HL-60/S4 (cell line): ENCODE measurements at regions not wholly inside any gene's neighbourhood (a gene's known extent, or its start where the extent isn't known, plus 50 kb on each side); places are given as distances from the start of the nearest gene placed in this dataset.

Source experiments
- in situ Hi-C: fragments of 300-500 bp; cut with MboI; formaldehyde crosslinking; loops from 2 replicates; pipeline ENCODE4 v1.14.3; 2022; ENCODE audit warnings: low sequenced_read_pairs

GRCh38 chr5:53323943-53324642 is 156.3 kb upstream of the FST start:
- in situ Hi-C loops, result no loop called here

DNA sequence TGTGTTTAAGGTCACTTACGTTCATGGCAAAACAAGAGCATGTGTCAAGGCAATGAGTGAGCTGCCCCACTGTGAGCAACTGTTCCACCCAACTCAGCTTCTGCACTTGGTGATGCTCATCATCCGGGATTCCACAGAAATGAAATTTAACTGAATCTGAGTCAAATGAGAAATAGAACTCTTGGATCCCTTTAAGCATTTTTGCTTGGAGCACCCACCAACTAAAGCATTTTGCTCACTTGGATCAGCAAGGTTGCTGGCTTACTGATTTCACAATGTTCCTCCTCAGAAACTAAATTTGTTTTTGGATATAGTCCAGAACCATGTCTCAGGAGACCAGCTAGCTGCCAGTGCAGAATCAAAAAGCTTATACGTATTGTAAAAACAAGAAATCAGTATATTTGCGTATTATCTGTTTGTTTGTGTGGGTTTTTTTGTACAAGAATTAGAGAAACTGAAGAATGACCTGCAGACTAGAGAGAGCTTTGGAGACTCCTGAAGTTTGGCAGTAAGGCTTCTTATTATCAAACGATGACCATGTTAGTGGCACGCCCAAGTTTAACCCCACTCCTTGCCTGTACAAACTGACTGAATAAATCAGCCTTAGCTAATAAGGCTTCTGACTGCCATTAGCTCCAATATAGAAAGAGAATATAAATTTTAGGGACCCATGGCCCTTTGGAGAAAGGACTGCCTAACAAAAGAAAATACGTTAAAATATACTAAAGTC is 153.8 kb upstream of the FST start:
- in situ Hi-C loops, result no loop called here

GRCh38 chr5:53327811-53328334 is 152.6 kb upstream of the FST start:
- in situ Hi-C loops, result no loop called here

DNA sequence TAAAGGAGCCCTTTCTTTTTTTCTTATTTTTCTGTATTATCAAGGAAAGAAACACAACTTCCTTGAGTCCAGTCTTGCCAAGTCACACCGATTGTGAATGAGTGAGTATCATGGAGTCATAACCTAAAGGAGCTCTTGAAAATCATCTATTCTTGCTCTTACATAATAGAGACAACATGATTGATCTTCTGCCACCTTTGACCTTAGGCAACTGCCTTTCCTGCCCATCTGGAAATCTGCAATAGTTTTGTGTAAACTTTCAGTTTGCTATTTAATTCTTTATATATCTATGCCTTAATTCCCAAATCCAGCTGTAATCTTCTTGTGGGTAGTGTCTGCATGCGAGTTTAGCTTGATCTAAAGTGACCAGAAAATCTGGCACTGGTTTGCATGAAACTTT is 149.9 kb upstream of the FST start:
- in situ Hi-C loops, result no loop called here

- in situ Hi-C loops, result no loop called here
Measured at GRCh38 chr5:53331463-53331862, 149.0 kb upstream of the FST start.

DNA sequence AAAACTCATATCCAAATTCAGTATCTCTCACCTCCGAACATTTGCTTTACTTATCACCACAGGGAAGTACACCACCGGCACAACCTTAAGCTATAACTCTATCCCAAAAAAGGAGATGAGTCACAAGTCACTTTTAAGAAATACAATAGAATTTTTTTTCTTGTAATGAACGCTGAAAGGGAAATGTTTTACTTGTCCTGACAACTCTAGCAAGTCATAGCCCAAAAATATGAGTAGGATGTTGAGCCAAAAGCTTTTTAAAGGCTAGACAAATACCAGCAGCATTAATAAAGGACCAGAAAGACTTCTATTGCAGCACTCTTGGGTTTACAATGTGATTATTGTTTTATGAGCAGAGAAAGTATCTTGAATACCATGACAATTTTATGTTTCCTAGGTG is 147.3 kb upstream of the FST start:
- in situ Hi-C loops, result no loop called here

GRCh38 chr5:53334431-53334941 is 145.9 kb upstream of the FST start:
- in situ Hi-C loops, result no loop called here

- in situ Hi-C loops, result no loop called here
Measured at GRCh38 chr5:53335115-53335514, 145.3 kb upstream of the FST start.

- in situ Hi-C loops, result no loop called here
Measured at GRCh38 chr5:53337827-53338226, 142.6 kb upstream of the FST start.

- in situ Hi-C loops, result no loop called here
Measured at GRCh38 chr5:53338971-53339370, 141.5 kb upstream of the FST start.

GRCh38 chr5:53339962-53340540 is 140.4 kb upstream of the FST start:
- in situ Hi-C loops, result no loop called here

DNA sequence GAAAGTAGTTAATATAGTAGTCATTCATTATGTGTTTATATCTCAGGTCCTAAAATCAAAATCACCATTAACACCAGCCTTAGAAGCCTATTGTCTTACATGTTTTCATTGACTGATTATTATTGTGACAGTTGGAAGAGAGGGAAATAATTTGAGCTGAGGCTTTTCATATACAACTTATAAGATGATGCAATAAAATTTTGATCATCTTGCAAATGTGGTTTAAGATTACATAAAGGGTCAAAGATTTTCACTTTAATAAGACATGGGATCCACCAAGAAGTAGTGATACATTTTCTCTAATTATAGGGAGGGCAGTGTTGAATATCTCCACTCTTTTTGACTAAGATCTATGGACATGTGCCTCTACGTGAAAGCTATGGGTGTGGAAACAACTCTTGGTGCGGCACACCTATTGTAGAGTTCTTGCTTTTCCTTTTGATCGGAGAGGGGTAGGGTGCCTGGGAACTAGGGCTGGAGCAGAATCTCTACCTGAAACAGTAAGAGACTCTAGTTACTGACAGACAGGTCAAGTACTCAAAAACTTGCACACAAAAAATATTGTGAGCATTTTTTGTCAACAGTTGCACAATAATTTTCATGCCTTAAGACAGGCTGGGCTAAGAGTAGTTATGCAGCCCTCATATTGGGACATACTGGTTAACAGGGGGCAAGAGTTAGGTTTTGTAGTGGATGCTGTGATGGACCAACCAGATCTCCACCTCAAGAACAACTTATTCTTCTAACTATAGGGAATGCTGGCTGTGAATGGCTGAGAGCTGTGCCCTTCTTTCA is 139.3 kb upstream of the FST start:
- in situ Hi-C loops, result no loop called here

GRCh38 chr5:53342236-53342635 is 138.2 kb upstream of the FST start:
- in situ Hi-C loops, result no loop called here

DNA sequence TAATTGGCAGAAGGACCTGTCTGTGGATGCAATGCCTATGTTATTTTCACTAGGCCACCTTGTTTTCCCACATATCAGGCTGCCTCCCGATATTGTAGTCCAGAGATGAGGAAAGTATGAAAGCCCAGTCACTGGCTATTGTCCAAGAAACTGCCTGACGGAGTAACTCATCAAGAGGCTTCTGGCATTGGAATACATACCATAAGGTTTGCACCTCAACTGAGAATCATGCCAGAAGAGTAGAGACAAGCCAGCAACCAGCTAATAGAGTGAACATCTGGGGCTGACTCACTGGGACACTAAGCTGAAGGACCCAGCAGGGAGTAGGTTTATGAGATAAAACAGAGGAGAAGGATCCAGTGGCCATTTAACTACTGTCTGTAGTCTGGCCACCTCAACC is 137.2 kb upstream of the FST start:
- in situ Hi-C loops, result no loop called here

DNA sequence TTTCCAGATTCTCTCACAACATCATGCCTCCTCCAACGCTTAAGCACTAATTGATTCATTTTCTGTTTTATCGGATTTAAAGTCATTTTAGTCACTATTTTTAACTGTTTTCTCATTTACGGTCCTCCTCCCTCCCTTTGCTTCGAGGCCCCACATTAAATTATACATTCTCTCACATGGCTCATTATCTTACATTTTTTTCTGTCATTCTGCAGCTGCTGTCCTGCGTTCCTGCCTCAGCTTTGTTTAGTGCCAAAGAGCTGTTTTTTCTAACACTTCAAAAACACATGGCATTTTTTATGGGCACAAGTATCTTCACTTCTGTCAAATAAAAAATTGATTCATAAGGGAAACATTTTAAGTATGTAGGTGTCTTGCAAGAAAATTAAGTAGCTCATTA is 130.1 kb upstream of the FST start:
- in situ Hi-C loops, result no loop called here

DNA sequence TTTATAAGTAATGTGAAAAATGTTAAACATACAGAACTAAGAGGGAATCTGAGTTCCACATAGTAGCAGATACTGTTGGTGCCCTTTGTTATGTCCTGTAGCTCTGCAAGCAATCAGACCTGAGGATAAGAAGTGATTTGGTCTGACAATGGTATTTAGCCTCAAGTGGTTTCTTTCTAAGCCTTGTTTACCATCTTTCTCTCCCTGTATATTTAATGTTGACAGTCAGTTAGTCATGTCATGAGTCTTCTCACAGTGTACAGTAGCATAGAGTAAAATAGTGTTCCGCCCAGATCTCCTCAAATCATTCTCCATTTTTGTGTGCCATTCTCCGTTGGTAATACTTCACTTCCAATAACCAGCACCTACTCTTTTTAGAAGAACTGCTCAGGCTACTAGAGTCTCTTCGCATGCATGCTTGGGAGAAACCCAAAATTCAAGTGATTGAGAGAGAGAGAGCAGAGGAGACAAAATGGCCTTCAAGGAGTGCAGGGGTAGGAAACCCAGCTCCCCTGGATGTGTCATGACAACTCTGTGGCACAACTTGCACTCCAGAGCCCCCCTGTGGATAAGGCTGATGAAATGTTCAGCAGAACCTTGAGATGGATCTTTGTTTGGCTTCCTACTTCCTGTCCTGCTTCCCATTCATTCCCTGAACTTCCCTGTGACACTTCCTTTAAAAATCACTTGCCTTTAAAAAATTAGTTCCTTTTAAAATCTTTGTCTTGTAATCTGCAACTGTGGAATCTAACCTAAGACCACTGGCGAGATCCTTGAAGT is 129.2 kb upstream of the FST start:
- in situ Hi-C loops, result no loop called here

GRCh38 chr5:53355316-53355715 is 125.1 kb upstream of the FST start:
- in situ Hi-C loops, result no loop called here

DNA sequence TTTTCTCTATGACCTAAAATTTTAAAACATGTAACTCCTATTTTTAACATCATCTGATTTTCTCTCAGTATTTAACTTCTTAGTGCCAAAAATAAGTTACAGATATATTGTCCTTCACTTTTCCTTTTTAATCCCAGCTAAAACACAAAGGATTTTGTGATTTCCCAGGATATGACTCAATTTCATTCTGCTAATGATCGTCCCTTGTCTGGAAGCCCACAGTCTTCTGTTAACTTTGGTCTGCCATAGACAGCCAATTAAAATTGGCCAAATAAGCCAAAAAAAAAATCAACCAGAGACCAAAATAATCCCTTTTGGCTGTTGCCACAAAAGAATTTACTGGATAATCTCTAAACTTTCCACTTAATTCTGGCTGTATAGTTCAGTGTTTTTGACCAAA is 124.5 kb upstream of the FST start:
- in situ Hi-C loops, result no loop called here

- in situ Hi-C loops, result no loop called here
Measured at GRCh38 chr5:53357439-53357838, 123.0 kb upstream of the FST start.

- in situ Hi-C loops, result no loop called here
Measured at GRCh38 chr5:53358794-53359193, 121.6 kb upstream of the FST start.
